SU-DHL-6 (cell line): ENCODE measurements at regions not wholly inside any gene's neighbourhood (a gene's known extent, or its start where the extent isn't known, plus 50 kb on each side); places are given as distances from the start of the nearest gene placed in this dataset.

Source experiments
- CTCF ChIP-seq: fragments of 200-600 bp; sonication (generic); IDR thresholded peaks from one replicate; pipeline ENCODE4 v1.5.1; 2017; ENCODE audit warnings: antibody characterized with exemption, mild to moderate bottlenecking, low read length, moderate library complexity; ENCODE audit not compliant: insufficient read depth, poor library complexity, severe bottlenecking
- EZH2phosphoT487 ChIP-seq: fragments of 200-600 bp; sonication (generic), shearing (Covaris generic); conservative IDR thresholded peaks from 2 replicates; pipeline ENCODE4 v1.6.1; 2018; ENCODE audit warnings: mild to moderate bottlenecking, antibody characterized with exemption, low read length, moderate library complexity, mixed read lengths

DNA sequence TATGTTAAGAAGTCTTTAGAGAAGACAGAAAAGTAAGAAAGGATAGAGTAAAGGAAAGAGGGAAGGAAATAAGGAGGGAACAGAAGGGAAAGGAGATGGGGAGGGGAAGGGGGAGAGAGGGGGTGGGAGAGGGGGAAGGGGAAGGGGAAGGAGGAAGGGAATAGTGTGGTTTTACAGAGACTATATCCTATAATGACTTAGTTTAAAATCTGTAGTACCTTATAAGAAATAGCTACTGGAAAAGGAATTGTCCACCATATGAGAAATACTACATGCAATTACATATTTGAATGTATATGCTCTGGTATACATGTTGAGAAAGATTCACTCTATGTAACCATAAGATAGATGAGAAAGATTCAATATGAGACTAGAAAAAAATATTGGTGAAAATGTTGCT, 1042.3 kb downstream of the BRINP3 start:
- TF ChIP-seq EZH2phosphoT487: no peak
- TF ChIP-seq CTCF: no peak
